ENCODE measurements at regions not wholly inside any gene's neighbourhood (a gene's known extent, or its start where the extent isn't known, plus 50 kb on each side); places are given as distances from the start of the nearest gene placed in this dataset.

GRCh38 chr6:22418714-22419113 lies 121.9 kb upstream of the PRL start:
- Mint-ChIP-seq H3K27ac (ENCODE audit: unreplicated experiment) (no peak overlapping the region), H3K4me1 (ENCODE audit: low read depth, unreplicated experiment) (no peaks in the 10 kb centered on the region), H3K27me3 (ENCODE audit: unreplicated experiment) (no peaks in the 10 kb centered on the region), H3K9me3 (ENCODE audit: low read depth, unreplicated experiment) (peaks cover 14% of the 10 kb centered on the region), H3K36me3 (ENCODE audit: insufficient read depth, unreplicated experiment) (peaks cover 3% of the 10 kb centered on the region), H3K4me3 (ENCODE audit: low read depth, unreplicated experiment) (no peak overlapping the region)
- no TSS peak for BruUV-seq (replicated peaks)
- no peak for DNase-seq
- CTCF ChIA-PET, result no interaction called here
- intact Hi-C loops (cut with micrococcal nuclease; ENCODE audit: unreplicated experiment), result no loop called here
- TF ChIP-seq, protein P1, sequence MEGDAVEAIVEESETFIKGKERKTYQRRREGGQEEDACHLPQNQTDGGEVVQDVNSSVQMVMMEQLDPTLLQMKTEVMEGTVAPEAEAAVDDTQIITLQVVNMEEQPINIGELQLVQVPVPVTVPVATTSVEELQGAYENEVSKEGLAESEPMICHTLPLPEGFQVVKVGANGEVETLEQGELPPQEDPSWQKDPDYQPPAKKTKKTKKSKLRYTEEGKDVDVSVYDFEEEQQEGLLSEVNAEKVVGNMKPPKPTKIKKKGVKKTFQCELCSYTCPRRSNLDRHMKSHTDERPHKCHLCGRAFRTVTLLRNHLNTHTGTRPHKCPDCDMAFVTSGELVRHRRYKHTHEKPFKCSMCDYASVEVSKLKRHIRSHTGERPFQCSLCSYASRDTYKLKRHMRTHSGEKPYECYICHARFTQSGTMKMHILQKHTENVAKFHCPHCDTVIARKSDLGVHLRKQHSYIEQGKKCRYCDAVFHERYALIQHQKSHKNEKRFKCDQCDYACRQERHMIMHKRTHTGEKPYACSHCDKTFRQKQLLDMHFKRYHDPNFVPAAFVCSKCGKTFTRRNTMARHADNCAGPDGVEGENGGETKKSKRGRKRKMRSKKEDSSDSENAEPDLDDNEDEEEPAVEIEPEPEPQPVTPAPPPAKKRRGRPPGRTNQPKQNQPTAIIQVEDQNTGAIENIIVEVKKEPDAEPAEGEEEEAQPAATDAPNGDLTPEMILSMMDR (IDR thresholded peaks at IDR 0.05; ENCODE audit: unreplicated experiment), result no peak

- BruUV-seq (replicated peaks), result no TSS peak
- Mint-ChIP-seq H3K9me3 (ENCODE audit: low read depth, unreplicated experiment) (peaks cover 14% of the 10 kb centered on the region), H3K4me1 (ENCODE audit: low read depth, unreplicated experiment) (no peaks in the 10 kb centered on the region), H3K36me3 (ENCODE audit: insufficient read depth, unreplicated experiment) (peaks cover 3% of the 10 kb centered on the region), H3K27me3 (ENCODE audit: unreplicated experiment) (no peaks in the 10 kb centered on the region), H3K4me3 (ENCODE audit: low read depth, unreplicated experiment) (no peak overlapping the region), H3K27ac (ENCODE audit: unreplicated experiment) (no peak overlapping the region)
- intact Hi-C loops (cut with micrococcal nuclease; ENCODE audit: unreplicated experiment), result no loop called here
- TF ChIP-seq, protein P1 (IDR thresholded peaks at IDR 0.05; ENCODE audit: unreplicated experiment), result no peak
- CTCF ChIA-PET, result no interaction called here
- DNase-seq, result no peak
Measured at GRCh38 chr6:22421198-22421597, 124.4 kb upstream of the PRL start.

- Mint-ChIP-seq H3K4me3 (ENCODE audit: low read depth, unreplicated experiment) (no peak overlapping the region), H3K27ac (ENCODE audit: unreplicated experiment) (no peak overlapping the region), H3K36me3 (ENCODE audit: insufficient read depth, unreplicated experiment) (peaks cover 3% of the 10 kb centered on the region), H3K27me3 (ENCODE audit: unreplicated experiment) (no peaks in the 10 kb centered on the region), H3K4me1 (ENCODE audit: low read depth, unreplicated experiment) (no peaks in the 10 kb centered on the region), H3K9me3 (ENCODE audit: low read depth, unreplicated experiment) (peaks cover 11% of the 10 kb centered on the region)
- CTCF ChIA-PET, result no interaction called here
- intact Hi-C loops (cut with micrococcal nuclease; ENCODE audit: unreplicated experiment), result no loop called here
- DNase-seq, result no peak
- no TSS peak for BruUV-seq (replicated peaks)
- TF ChIP-seq, protein P1 (IDR thresholded peaks at IDR 0.05; ENCODE audit: unreplicated experiment), result no peak
Measured at GRCh38 chr6:22424196-22424595, 127.4 kb upstream of the PRL start.

- no peaks in the 10 kb centered on the region for H3K36me3 Mint-ChIP-seq (ENCODE audit: insufficient read depth, unreplicated experiment)
- no peaks in the 10 kb centered on the region for H3K27me3 Mint-ChIP-seq (ENCODE audit: unreplicated experiment)
- TF ChIP-seq, protein P1 (IDR thresholded peaks at IDR 0.05; ENCODE audit: unreplicated experiment), result no peak
- no peak overlapping the region for H3K4me3 Mint-ChIP-seq (ENCODE audit: low read depth, unreplicated experiment)
- H3K4me1 Mint-ChIP-seq (ENCODE audit: low read depth, unreplicated experiment), result no peaks in the 10 kb centered on the region
- peaks cover 5% of the 10 kb centered on the region for H3K9me3 Mint-ChIP-seq (ENCODE audit: low read depth, unreplicated experiment)
- DNase-seq, result no peak
- intact Hi-C loops (cut with micrococcal nuclease; ENCODE audit: unreplicated experiment), result no loop called here
- CTCF ChIA-PET, result interaction anchor here (0.6 to 1.8 kb wide), 2 partner anchors 35 to 1050 kb away, joined by 3 to 6 read pairs; no protein-coding TSS in a partner anchor
- no peak overlapping the region for H3K27ac Mint-ChIP-seq (ENCODE audit: unreplicated experiment)
- BruUV-seq (replicated peaks), result no TSS peak
Measured at GRCh38 chr6:22432060-22432459, 135.2 kb upstream of the PRL start.

Measured in Calu3 (cell line).